Stimulated activated CD4-positive, alpha-beta T cell treated with anti-CD3 and anti-CD28 coated beads, Interleukin-1b, Interleukin-23, amount 100 ng/mL, for 48 hours (primary cell): ENCODE measurements at regions not wholly inside any gene's neighbourhood (a gene's known extent, or its start where the extent isn't known, plus 50 kb on each side); places are given as distances from the start of the nearest gene placed in this dataset.

ENCODE experiments used
- DNase-seq: peaks from one replicate; pipeline ENCODE4 v3.0.0-alpha.2; 2020

DNA sequence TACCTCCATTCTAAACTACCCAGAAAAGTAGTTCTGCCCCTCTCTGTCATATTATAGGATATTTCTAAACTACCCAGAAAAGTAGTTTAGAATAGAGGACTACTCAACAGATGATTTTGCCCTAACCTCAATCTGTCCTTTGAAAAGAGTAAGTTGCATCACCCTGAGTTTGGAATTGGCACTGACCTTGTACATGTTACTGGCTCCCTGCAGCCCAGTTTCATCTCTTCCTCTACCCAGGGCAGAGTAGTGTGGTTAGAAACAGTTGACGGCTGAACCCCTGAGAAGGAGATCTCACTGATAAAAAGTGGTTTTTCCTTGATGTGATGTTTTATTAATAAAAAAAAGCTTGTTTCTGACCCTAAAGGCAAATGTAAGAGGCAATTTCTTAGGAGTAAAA lies 340.5 kb upstream of the NECTIN3 start:
- no peak for DNase-seq

DNA sequence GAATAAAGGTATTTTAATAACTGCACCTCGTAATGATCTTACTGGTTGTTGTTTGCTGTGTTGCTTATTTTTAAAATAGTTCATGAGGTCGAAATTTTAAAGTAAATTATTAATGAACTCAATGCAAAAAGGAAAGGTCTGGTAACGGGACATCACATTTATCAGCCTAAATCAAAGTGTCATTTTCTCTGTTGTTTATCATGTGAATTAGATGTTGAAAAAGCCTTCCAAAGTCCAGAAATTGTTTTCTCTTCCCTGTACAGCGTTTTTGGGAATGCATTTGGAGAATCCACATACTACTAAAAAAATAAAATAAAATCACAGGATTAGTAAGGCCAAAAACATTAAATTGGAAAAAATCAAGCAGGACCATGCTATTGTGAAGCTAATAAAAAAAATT lies 339.2 kb upstream of the NECTIN3 start:
- no peak for DNase-seq

DNA sequence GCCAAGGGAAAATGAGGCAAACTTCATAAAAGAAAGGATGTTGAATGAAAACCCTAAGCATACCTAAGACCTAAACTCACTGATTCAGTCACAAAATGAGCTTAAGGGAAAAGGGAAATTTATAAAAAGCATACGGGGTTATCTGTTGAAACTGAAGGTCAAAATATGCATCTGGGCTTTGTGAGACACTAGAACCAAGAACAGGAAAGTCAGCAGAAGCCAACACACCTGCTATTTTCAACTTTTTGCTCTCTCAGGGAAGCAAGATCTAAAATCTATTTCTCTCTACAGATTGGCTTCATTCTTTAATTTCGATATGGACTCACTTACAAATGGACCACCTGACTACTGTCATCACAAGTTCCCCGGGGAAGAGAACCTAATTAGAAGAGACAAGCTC lies 338.6 kb upstream of the NECTIN3 start:
- DNase-seq, result no peak

DNA sequence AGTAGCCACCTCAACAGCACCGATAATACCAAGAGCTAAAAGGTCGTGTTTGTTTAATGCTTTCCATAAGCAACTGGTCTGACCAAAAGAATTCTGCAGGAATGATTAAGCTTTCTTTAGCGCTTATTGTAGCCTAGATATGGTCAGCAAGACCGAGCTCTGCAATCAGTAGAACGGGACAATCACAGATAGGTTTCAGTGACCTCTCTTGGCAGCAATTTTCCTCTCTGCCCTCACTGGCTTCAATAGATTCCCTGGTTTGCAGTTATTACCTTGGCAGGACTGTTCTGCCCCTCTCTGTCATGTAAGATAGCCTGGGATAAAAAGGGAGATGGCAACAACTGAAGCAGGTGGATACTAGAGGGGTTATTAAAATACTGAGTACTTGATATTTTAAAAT lies 337.1 kb upstream of the NECTIN3 start:
- DNase-seq, result no peak

DNA sequence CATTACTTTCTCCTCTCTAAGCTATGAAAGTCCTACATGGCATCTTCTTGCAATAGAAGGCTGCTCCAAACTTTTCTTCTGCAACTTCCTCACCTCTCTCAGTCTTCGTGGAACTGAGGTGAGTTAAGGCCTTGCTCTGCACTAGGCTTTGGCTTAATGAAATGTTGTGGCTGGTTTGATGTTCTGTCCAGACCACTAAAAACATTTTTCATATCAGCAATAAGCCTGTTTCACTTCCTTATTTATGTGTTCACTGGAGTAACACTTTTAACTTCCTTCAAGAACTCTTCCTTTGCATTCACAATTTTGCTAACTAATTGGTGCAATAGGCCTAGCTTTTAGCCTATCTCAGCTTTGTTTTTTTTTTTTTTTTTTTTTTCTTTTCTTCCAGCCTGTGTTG lies 335.3 kb upstream of the NECTIN3 start:
- DNase-seq, result no peak

DNA sequence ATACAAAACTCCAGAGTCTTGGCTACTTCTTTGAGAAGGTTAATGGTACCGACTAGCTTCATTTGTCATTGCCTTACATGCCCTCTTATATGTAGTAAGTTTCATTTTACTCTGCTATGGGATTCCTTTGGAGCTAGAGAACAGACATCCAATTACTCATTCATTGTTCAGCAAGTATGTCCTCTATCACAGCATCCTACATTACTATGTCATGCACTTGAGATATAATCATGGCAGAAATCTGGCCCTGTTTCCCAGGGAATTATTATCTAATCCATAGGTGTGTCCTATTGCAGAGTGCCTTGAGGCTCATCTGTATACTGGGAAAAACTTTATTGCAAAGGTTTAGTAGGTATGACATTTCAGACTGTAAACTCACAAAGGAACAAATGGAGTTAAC lies 333.1 kb upstream of the NECTIN3 start:
- no peak for DNase-seq

DNA sequence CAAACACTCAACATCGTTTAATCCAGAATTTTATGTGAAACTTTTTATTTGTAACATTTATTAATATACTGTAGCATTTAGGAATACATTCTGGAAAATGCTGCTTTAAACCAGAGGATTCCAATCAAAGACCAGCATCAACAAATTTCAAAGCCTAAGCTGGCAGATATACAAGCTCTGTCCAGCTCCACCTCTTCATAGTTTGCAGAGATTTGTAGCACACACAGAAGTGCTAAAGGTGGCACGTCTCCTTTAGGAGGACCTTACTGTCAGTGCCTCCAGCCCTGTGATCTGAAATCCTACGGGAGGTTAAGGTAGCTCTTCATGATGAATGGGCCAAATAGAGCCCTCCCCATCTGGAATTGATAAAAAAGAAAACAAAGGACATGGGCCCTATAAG lies 329.7 kb upstream of the NECTIN3 start:
- no peak for DNase-seq

DNA sequence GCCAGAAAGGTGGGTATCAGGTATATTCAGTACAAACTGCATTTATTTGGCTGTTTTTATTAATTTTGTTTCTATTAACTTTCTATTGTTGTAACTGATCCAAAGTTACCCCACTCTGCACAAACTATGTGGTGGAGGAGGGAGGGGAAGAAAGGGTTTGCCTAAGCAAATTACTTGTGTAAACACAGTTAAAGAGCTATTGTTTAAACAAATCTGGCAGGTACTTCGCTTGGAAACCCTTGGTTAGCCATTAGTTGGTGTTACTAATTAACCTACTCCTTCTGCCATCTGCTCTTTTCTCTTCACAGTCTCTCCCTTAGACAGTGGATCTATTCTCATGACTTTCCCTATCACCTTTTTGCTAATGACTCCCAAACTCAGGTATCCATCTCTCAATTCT lies 328.4 kb upstream of the NECTIN3 start:
- no peak for DNase-seq

DNA sequence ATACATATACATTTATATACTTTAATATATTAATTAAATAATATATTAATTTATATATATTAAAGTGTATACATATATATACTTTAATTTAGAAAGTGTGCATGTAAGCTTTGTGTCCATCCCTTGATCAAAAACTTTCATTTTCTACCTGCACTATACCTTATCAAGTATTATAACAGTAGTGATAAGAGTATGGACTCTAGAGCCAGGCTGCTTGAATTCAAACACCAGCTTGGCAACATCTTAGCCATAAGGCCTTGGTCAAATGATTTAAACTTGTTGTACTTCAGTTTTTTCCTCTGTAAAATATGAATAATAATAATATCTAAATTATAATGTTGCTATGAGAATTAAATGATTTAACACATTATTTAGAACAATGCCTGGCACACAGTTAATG lies 327.6 kb upstream of the NECTIN3 start:
- DNase-seq, result no peak

DNA sequence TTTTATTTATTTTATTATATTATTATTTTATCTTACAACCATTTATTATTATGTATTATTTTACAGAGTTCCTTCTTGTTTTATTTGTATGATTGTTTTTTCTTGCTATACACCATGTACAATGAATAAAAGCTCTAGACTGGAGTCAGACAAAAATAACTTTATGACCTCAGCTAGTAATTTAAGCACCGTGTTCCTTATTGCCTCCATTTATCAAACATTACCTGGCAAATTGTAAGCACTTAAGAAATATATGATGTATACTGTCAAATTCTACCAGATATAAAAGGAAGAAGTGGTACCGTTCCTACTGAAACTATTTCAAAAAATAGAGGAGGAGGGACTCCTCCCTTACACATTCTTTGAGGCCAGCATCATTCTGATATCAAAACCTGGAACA lies 326.9 kb upstream of the NECTIN3 start:
- DNase-seq, result no peak

DNA sequence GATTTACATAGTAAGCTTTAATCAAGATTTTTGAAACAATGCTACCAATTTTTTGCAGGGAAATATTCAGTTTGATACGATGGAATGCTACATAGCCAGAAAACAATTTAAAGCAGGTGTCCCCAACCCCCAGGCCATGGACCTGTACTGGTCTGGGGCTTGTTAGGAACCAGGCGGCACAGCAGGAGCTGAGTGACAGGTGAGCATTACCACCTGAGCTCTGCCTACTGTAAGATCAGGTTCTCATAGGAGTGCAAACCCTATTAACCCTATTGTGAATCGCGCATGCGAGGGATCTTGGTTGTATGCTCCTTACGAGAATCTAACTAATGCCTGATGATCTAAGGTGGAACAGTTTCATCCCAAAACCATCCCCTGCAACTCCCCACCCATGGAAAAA lies 322.6 kb upstream of the NECTIN3 start:
- no peak for DNase-seq

DNA sequence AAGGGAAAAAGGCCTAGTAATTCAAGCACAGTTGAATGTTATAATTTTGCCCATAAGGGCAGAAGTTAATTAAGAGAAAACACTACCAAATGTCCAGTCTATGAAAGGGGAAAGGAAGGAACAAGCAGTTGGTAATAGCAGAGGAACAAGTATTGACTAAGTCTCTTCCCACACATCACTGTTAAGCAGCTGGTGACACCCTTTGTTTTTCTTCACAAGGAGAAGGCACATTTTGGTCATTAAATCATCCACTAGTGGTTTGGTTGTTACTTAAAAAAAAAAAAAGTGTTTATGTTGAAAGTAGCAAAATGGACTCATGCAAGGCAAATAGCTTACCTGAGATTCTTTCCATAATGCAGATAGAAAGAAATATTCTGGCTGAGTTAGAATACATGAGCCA lies 321.4 kb upstream of the NECTIN3 start:
- DNase-seq, result no peak

DNA sequence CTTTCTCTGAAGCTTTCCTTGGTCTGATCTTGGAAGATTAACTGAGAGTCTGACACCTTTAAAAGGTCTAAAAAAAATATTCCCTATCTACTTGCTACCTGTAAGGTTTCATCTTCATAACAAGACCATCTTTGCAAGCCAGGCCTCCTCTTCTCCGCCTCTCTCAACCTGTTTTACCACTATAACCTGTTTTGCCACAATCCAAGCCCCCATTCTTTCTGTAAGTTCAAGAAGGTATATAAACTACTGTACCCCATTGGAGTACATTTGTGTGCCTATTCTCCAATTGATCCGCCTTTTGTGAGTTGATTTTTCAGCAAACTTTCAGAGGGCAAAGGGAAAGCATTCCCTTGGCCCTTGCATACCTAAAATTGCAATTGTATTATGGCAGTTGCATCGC lies 319.3 kb upstream of the NECTIN3 start:
- no peak for DNase-seq

DNA sequence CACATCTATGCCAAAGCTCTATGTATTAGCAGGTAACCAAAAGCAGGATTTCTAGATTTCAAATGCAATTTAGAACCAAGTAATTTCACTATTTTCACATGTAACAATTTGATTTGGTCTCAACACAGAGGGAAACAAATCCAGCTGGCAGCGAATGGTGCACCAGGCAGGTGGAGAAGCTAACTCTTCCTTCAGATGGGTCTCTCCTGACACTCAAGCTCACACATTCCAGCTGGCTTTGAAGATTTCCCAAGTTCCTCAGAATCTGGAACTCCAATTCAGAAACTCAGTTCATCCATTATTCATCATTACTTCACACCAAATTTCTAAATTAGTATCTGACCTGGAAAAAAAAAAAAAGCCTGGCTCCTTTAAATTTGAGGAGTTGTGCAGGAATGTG lies 318.1 kb upstream of the NECTIN3 start:
- DNase-seq, result no peak

DNA sequence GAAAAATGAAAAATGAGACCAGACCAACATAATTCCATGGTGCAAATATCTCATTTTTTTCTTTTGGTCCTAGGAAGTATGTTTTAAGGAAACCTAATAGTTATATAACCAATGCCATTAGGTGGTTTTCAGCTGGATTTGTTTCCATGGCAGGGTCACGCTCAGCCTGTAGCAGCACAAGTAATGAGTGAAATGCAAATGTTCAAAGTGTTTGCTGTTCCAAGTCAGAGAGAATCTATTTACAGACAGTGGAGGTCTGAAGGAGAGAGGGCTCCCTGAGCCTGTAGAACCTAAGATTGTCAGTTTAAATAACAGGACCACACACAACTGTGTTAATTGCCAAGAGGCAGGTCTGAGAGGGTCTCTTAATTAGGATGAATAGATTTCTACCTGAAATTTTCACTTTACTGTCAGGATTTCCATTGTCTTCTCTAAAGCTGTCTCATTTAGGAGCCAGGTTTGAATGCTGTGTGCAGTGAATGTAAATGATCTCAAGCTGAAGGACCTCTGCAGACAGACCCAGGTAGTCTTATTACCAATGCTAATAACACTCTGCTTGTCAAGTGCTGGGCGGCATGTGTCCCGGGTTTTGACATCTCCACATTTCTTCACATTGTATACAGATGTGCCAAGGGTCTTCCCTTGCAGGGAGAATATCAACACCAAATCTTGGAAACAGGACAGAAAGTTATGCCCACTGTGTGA lies 317.3 kb upstream of the NECTIN3 start:
- no peak for DNase-seq

DNA sequence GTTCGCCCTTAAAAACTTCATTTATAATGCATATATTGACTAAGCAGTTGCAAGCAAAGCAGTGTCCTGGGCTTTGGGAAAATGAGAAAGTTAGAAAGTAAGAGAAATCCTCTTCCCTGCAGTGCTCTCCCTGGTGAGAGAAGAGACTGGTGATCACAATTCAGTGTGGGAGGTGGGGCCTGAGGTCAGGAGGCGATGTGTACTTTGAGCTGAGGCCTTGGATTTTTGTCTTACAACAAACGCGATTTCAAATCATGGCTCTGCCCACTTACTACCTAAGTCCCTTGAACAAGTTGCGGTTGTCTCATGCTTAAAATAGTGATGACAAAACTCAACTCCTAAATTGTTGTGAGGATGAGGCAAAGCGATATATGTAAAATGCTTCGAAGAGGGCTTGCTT lies 316.3 kb upstream of the NECTIN3 start:
- no peak for DNase-seq

DNA sequence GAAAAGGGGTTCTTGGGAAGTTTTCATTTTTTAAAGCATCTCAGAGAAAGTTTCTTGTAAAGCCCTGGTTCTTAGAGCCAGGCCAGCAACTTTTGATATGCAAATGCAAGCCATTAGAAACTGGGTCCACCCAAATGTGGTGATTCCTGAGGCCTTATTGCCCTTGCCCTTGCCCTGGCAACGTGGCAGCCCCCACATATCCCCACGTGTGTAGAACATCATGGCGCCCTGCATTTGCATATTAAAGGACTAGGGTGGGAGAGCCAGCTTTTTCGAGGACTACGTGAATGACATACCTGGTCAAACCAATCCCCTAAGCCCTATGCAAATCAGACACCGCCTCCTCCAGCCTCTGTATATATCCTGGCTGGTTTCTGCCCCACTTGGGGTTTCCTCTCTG lies 314.9 kb upstream of the NECTIN3 start:
- DNase-seq, result no peak

DNA sequence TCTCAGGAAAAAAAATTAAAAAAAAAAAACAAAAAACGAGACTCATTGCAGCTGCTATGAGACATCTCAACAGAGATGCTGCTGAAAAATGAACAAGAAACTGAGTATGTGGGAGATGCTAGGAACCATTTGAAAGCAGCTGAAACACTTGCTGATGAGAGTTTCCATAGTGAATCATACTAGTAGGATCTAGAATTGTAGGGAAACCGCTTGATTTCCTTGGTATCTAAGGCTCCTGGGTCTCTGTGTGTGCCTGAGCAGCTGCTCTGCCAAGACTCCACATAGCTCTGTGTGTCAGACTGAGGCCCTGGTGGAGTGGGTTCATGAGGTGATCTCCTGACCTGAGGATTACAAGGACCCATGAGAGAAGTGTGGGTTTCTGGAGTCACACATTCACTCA lies 313.4 kb upstream of the NECTIN3 start:
- DNase-seq, result no peak

DNA sequence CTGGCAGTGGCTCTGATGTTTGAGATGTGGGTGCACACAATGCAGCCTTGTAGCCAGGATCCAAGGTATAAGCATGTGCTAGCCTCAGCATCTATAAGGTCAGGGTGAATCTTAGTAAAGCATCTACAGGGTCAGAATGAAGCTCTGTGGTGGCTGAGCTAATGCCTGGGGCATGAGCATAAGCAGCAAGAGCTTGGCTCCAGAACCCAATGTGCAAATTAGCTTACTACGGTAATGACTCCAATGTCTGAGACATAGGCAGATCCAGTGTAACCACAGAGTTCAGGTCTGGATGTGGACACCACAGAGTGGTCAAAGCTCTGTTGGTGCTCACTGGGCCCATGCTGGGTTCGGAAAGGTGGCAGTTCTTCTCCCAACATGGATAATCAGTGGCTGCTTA lies 304.5 kb upstream of the NECTIN3 start:
- DNase-seq, result no peak

DNA sequence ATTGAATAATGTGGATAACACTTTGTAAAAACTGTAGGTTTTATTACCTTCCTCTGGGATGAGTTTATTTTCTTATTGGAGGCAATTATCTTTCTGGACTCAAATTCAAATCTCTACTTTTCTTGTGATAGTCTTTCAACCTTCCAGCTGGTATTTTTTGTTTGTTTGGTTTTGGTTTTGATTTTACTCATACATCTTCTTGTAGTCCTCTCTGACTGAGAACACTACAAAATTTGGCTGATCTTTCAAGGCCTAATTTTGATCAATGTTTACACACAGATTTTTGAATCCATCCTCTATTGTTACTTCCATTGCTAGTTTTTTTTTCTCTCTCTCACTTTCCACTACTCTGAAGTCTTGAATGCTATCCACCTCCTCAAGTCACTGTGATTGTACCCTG lies 303.8 kb upstream of the NECTIN3 start:
- no peak for DNase-seq

DNA sequence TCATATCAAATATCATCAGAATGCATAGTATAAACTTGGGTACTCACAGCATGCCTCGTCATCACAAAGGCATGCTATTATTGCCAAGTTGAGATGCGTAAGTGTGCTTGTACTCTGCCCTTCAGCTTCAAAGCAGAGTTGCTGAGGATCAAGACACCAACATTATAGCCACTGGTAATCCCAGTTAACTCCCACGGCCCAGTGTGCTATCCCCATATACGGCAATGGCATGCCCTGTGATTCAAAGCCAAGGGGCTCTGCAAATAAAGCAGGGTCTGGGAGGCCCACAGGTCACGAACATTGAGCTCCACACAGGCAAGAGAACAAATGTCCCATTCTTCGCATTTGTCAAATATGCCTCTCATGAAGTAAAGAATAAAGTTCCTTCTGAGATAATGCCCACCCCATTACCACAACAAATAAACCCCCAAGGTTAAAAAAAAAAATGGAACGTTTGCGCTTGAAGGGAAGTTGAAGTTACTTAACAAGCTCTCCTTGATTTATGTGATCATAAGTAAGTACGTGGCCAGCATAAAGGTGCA lies 298.1 kb upstream of the NECTIN3 start:
- DNase-seq, result no peak

DNA sequence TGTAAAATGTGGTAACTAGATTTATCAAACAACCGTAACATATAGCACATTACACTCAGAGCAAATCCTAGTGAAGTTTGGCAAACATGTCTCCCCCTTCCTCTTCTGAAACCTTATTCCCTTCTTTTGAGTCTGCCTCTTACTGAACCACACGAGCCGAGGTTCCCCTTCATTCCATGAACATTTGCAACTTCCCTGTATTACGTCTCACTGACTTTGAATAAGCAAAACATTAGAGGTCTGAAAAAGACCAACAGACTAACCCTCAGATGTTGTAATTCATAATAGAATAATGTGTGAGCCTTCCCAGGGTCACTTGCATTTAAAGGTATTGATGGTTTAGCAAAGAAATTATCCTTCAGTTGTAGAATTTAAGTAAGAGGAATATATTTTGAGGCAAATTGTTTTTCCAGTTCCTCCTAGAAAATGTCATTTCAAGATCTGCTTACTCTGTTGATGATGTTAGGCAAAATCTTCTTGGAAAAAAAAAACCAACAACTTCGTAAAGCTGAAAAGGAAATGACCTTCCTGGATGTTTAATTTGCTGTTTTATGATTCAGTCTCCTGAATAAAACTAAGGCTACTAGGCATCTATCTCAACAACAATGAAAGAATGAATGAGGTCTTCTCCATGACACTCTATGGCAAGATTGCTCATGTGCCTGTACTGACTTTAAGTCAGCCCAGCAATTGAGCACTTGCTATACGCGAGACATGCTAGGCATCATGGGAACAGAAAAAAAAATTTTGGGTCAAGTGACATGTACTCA lies 296.9 kb upstream of the NECTIN3 start:
- DNase-seq, result no peak

DNA sequence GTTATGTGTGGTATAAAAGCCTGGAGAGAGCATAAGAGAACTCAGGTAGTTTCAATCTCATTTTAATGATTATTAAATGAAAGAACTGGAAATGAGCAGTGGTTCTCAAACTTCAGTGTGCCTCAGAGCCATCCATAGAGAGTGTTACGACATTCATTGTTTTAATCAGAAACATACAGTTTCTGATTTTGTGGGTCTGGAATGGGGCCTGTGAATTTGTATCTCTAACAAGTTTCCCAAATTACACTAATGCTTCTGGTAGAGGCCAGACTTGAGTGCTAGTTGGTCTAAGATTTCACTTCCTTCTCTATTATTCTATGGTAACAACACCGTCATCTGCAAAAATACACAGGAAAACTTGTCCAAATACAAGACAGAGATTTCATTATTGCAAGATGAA lies 292.0 kb upstream of the NECTIN3 start:
- DNase-seq, result no peak

DNA sequence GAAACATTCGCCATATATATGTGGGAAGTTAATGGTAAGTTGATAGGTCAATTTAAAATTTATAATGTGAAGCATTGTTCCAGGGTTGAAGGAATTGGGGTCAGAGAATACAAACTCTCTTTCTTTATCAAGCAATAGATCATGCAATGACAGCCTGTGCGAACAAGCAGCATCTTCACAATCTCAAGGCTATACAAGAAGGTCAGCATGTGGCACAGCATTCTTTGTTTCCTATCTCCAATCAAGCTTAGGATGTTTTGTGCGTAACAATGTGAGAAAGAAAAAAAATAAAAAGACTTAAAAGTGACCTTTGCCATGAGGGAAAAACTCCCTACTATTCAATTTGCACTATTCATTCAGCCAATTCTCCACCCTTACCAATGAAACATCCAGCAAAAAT lies 288.1 kb upstream of the NECTIN3 start:
- DNase-seq, result no peak

DNA sequence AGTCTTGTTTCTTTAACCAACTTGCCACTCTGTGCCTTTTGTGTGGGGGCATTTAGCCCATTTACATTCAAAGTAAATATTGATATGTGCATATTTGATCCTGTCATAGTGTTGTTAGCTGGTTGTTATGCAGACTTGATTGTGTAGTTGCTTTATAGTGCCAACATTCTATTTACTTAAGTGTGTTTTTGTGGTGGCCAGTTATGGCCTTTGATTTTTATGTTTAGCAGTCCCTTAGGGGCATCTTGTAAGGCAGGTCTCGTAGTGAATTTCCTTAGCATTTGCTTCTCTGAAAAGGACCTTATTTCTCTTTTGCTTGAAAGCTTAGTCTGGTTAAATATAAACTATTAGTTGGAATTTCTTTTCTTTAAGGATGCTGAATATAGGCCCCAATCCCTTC lies 282.8 kb upstream of the NECTIN3 start:
- no peak for DNase-seq
